GM23248 (cell line): ENCODE measurements at regions not wholly inside any gene's neighbourhood (a gene's known extent, or its start where the extent isn't known, plus 50 kb on each side); places are given as distances from the start of the nearest gene placed in this dataset.
"Not testable (repeated sequence)": the region's sequence is repeated elsewhere in the genome, so short reads cannot be mapped to it uniquely, and the experiment has no call there.

Source experiments
- EZH2 ChIP-seq: fragments of 200-600 bp; sonication (generic); IDR thresholded peaks from 2 replicates; pipeline ENCODE4 v1.6.1; 2018; ENCODE audit warnings: antibody characterized with exemption, mild to moderate bottlenecking; ENCODE audit not compliant: insufficient read depth, poor library complexity, severe bottlenecking
- EZH2phosphoT487 ChIP-seq: fragments of 200-600 bp; sonication (generic); IDR thresholded peaks from 2 replicates; pipeline ENCODE4 v1.6.1; 2018; ENCODE audit warnings: antibody characterized with exemption, moderate library complexity, mild to moderate bottlenecking, low read depth; ENCODE audit not compliant: insufficient read depth

DNA sequence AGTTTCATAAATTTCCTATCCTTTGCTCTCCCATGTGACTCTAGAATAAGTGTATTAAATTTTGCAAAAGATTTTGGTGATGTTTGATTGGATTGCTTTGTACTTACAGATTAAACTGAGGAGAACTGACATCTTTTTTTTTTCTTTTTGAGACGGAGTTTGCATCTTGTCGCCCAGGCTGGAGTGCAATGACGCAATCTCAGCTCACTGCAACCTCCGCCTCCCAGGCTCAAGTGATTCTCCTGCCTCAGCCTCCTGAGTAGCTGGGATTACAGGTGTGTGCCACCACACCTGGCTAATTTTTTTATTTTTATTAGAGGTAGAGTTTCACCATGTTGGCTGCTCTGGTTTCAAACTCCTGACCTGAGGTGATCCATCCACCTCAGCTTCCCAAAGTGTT is 121.4 kb upstream of the LARP1 start:
- TF ChIP-seq EZH2phosphoT487, EZH2: not testable (repeated sequence)
